GM19238 (cell line): ENCODE measurements at regions not wholly inside any gene's neighbourhood (a gene's known extent, or its start where the extent isn't known, plus 50 kb on each side); places are given as distances from the start of the nearest gene placed in this dataset.
"Not testable (repeated sequence)": the region's sequence is repeated elsewhere in the genome, so short reads cannot be mapped to it uniquely, and the experiment has no call there.

Source experiments
- DNase-seq: peaks from one replicate; pipeline ENCODE4 v3.0.0; 2011; ENCODE audit warnings: low spot score; ENCODE audit not compliant: insufficient read length

DNA sequence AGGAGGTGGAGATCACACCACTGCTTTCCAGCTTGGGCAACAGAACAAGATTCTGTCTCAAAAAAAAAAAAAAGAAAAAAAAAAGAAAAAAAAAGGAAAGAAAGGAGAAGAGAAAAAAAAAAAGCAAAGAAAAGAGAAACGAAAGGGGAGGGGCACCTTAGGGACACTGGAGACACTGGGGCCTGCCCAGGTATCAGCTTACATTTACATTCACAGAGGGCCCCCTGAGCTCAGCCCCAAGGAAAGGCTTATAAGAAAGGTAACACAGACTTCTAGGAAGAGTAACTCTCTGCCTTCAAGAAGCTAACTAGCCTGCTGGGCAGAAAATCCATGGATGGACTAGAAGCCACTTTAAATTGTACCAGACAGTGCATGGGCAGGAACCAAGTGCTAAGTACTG, 108.8 kb downstream of the NPY start:
- no peak for DNase-seq

DNA sequence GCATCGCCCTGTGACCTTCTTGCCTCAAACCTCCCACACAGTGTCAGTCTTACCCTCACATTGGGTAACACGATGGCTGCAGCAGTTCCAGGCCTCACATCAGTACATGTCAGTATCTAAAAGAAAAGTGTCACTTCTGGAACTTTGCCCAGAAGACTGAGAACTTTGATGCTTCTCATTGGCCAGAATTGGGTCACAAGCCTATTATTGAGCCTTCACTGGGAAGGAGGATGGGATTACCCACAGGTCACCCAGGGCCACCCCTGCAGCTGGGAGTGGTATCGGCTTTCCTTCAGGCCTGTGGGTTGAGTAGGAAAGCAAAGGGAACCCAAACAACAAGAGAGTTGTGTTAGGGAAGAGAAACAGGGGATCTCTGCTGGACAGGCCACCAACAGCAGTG, 111.5 kb downstream of the NPY start:
- DNase-seq, result no peak

DNA sequence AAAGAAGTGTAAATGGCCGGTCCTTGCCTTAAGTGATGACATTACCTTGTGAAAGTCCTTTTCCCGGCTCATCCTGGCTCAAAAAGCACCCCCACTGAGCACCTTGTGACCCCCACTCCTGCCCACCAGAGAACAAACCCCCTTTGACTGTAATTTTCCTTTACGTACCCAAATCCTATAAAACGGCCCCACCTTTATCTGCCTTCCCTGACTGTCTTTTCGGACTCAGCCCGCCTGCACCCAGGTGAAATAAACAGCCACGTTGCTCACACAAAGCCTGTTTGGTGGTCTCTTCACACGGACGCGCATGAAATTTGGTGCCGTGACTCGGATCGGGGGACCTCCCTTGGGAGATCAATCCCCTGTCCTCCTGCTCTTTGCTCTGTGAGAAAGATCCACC, 112.4 kb downstream of the NPY start:
- DNase-seq, result not testable (repeated sequence)

DNA sequence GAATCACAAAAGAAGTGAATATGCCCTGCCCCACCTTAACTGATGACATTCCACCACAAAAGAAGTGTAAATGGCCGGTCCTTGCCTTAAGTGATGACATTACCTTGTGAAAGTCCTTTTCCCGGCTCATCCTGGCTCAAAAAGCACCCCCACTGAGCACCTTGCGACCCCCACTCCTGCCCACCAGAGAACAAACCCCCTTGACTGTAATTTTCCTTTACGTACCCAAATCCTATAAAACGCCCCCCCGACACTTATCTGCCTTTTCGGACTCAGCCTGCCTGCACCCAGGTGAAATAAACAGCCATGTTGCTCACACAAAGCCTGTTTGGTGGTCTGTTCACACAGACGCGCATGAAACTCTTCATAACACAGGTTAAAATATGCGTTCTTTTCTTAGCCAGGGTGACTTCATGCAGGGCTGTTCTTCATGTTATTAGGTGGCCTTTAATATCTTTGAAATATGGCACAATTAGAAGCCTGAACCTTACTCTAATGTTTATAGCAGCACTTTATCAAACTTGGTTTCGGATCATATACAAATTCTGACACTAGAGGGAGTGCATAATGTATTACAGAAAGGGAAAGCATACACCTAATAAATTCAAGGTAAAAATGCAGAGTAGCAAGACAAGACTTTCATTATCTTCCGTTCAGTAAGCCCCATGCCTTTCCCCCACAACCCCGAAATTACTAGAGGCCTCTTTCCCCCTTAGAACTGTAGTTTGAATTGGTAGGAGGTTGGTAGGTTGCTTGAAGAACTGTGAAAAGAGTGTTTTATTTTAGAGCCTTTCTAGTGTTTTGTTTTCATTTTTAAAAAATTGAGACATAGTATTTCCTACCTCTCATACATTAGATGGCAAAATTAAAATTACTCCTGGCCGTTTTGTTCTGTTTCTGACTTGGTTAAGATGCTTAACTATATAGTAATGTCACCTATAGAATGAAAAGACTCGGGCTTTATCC, 117.9 kb downstream of the NPY start:
- no peak for DNase-seq

DNA sequence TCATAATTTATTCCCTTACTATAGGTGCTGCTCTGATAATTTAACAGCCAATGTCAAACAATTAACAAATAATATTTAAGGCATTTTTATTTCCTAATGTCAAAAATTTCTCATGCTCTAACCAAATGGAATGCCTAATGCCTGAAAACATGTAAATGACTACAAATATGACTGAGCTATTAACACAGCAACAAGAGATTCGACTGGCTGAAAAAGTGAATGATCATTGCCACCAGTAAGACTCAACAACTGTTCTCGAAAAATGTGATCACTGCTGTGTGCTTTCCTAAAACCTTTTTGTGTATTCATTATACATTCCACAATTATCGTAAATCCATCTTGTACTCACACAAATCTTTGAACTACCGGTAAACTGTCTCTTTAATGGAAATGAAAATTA, 118.7 kb downstream of the NPY start:
- no peak for DNase-seq

DNA sequence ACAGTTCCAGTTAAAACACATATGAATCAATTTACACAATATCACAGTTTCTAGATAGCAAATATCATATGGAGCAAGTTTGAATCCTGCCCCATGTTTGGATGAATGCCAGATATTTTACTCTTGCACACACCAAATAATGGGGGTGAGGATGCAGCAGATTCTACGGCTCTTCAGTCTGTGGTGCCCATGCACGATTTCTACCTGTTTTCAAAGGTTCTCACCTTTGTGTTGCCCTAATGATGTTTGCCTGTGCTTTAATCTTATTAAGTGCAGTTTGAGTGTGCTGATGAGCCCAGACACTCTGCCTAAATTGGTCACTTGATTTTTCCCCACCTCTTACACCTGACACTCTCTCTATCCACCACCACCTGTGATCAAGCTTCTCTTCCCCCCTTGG, 119.6 kb downstream of the NPY start:
- DNase-seq, result no peak

DNA sequence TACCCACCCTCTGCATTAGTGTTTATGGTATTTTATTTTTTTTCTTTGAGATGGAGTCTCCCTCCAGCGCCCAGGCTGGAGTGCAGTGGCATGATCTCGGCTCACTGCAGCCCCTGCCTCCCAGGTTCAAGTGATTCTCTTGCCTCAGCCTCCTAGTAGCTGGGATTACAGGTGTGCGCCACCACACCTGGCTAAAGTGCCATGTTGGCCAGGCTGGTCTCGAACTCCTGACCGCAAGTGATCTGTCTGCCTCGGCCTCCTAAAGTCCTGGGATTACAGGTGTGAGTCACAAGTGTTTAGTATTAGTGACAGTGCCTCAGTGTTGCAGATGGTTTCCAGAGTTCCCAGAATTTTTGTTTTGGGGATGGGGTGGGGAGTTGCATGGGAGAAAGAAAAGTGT, 120.3 kb downstream of the NPY start:
- no peak for DNase-seq

DNA sequence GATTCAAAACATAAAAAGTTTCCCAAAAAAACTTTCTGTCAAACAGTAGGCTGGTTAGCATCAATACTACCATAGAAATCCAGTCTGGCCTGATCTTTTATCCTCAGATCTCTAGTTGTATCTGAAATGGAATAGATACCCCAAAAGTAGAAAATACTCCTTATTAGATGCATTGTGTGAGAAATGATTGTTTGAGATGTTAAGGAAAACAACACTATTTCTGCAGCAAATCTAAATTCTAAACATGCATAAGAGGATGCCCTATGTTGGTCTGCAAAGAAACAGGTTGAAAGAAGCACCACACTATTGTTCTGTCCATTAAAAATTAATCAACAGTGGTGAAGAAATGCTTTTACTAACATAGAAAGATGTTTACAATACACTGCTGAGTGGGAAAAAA, 121.0 kb downstream of the NPY start:
- DNase-seq, result no peak

DNA sequence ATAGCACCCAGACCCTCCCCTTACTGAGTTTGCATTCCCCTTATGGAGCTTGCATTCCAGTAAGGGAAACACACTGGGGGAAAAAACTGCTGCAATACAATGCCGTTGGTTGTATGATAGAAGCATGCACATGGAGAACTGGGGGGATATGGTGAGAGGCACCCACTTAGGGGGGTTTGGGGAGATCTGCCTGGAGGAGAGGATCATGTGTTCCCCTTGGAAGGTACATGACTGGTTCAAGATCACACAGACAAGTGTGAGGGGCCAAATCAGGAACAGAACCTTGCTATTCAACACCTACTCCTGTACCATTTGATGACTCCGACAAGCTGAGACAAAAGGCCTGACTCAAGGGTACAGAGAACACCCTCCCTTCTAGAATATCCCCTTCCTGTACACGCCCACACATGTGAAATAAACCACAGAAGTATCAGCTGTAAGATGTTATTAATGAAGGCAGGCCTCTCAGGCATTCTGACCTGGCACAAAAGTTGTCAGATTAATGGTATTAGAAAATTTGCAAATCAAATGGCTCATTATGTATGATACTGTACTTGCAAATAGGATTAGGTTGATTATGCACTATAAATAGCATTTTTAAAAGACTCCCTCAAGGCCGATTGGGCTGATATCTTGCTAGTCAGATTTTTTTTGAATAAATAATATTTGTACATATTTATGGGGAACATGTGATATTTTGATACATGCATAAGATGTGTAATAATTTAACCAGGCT, 122.2 kb downstream of the NPY start:
- no peak for DNase-seq

DNA sequence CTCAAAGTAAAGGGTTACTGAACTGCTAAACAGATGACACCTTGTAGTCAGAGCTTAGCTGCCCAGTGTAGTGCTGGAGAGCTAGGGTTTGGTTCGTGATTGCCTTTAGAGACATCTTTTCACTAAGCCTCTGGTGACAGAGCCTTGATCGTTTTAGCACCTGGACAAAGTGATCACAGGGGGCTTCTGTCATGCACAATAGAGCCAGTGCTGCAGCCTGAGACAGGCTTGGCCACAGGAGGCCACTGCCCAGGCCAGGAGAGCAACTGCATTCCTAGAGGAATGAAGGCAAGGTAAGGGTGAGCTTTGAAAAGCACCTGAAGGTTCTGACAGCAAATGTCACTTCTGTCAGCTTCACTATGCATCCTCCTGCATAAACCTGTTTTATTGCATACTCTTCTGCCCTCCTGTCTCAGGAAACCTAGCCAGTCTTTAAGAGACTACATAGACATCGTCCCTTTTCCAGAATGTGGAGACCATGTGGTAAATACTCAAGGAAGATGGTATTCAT, 122.9 kb downstream of the NPY start:
- no peak for DNase-seq

DNA sequence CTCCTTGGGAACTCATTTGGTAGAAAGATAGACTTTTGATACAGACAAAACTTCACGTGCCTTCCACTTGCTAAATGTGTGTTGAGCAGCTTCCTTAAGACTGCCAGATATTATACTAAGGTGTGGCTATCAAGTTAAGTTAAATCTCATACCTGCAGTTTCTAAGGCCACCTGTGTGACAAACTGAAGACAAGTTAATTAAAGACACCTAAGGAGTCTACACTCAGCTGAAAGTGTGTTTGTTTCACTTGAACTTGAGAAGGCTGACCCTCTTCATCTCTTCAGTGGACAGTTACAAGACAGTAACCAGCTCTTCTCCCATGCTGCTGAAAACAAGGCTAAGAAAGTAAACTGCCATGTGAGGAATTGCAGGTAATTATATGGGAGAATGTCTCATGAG, 124.0 kb downstream of the NPY start:
- DNase-seq, result no peak

DNA sequence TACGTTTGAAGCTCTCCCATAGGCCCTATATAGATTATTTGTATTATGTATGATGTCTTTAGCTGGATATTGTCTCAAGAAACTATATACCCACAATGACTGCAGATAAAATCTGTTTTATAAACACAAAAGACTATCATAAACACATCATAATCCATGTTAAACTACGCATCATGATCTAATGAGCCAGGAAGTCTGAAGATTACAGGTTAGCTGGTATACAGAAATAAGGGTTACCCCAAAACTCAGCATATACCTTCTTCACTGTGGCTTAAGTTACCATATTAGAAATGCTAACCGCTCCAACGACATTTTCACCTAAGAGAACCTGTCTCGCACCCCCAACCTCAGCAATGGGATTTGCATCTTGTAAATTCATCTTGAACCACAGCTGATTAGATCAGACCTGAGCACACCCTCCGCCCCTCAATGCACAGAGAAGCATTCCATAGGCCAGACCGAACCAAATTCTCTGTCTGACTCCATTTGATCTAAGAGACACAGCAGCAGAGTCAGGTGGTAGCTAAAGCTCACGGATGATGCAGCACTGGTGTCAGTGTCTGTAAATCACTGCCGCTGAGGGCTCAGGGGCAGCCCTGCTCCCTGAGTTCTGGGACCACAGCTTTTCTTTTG, 124.9 kb downstream of the NPY start:
- no peak for DNase-seq

DNA sequence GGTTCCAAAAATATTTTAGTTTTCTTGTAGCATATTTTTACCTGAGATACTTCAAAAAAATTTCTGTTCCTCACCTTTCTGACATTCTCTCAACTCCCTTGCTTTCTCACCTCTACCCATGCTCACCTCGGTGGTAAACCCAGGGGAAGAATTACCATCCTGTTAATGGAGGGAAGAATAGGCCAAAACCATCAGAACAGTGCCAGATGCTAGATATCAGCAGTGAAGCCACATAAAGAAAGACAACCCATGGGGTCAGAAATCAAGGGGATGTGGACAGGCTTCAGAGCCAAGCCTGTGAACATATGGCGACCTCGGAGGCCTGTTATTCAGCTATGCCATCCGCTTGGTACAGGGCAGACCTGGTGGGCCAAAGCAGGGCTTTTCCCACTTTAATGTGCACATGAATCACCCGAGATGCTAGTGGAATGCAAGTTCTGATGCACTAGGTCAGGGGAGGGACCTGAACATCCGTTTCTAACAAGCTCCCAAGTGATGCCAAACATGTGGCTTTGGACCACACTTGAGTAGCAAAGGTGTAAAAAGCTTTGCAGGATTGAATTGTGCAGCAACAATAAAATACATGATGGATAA, 125.5 kb downstream of the NPY start:
- no peak for DNase-seq

DNA sequence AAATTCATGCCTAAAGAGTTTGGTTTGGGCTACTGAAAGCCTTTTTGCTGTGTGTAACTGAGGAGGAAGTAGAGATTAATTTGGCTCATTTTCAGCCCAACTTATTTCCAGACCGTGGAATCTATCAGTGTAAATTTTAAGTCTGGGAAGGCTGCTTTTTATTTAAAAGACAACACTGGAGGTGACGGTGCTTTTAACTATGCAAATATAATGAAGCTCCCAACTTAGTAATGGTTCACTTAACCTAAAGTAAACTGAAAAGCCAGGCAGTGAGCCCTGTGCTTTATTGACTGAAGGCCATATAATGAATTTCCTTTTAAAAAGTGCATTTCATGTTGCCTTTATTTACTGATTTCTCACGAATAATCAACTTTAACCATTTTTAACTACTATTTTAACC, 127.2 kb downstream of the NPY start:
- no peak for DNase-seq

DNA sequence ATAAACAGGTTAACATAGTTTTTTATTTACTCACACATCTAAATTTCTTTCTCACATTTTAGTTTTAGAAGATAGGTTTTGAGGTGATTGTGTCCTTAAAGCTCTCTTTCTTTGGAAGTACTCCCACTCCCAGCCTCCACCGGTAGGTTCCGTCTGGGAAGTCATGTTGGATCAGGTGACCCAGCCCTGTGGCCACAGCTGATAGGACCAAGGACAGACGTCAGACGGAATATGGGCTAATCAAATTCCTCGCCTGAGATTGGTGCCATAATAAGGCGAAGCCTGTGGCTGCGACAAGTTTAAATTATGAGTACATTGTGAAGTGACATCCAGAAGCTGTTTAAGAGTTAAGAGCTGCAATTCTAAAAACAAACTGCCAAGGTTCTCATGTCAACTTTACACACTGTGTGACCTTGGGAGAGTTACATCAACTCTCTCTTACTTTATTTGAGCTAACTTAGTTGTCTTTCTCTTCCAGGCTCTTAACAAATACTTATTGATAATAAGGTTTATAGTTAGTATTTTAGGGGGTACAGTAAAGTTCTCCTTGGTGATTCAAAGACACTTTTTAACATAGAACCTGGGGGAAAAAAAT, 133.6 kb downstream of the NPY start:
- no peak for DNase-seq

DNA sequence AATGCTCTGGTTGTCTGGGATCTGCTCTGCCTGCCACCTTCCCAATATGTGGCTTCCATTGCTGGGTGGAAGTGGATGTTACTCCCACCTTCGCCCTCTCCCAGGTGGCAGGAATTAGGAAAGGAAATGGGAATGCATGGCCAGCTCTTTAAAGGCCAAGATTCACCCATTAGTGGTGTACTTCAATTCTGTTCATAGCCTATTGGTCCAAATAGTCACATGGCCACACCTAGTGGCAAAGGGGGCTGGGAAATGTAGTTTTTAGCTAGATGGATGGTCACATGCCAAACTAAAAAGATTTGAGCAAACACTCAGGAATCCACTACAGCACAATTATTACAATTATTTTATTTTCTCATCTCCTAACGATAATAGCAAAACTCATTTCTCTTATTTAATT, 135.1 kb downstream of the NPY start:
- no peak for DNase-seq

DNA sequence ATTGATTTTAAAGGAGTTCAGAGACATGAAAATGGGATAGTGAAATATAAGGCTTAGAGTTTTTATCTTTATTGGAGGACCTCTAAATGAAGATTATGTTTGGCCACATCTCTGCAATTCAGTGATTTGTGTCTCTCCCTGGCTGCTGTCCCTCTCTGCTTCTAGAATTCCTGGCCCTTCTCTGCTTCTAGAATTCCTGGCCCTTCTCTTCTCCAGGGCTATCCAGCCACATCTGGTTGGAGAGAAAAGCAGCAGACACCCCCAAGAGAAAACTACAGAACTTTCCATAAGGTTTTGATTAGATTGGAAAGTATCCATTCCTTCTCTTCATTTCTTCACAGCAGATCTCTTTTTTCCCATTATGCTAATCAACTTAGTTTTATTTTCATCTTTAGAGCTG, 135.5 kb downstream of the NPY start:
- DNase-seq, result no peak

DNA sequence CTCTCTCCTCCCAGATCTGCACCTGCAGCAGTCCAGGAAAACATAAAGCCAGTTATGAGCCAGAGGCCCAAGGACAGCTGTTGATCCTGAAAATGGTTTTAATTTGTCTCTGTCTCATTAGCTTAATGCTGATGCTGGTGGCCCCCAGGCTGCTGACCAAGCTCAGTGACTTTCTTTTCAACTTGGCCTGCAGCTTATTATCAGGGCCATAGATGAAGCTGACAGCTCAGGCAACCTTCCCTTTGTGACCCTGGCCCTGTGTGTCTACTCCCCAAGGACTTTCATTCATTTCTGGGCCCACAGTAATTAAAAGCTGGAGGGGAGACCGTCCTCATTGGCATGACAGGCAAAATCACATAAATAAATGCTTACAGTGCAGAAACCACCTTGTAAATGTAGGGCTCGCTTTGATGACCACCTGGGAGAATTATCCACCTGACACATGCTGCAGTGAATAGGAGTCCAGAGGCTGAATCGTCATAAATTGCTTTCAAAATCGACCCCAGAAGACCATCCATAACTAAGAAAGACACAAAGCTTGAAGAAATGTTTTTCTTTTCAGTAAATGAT, 138.5 kb downstream of the NPY start:
- no peak for DNase-seq

DNA sequence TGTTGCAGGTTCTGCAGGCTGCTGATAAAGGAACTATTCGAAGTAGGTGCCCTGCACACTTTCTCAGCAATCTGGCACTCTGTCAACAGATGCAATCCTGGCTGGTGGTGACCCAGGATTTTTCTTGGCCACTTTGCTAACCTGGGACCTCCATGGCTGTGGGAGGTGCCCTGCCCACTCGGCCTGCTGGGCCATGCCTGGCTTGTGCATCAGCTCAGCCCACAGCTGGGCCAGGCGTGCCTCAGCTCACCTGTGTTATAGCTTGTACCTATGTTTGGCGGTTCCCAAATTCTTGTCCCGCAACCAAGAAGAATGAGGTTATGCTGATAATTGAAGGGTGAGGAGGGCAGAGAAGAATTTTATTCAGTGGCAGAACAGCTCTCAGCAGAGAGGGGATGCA, 141.7 kb downstream of the NPY start:
- no peak for DNase-seq

DNA sequence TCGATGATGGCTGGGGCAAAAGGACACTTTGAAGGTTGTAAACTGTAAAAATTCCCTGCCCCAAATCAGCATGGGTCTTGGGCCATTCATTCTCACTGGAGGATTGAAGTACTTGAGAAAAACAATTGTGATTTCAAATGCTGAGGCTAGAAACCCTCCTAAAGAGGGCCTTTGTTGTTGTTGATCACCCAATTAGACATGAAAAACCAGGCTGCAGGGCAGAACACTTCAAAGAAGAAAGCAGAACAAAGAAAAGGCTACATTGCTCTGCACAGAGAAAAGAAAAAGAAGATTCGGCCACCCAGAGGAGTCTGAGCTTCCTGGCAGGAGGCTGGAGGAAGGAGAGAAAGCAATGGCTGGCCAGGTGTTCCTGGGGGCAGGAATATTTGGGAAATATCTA, 143.1 kb downstream of the NPY start:
- DNase-seq, result no peak

DNA sequence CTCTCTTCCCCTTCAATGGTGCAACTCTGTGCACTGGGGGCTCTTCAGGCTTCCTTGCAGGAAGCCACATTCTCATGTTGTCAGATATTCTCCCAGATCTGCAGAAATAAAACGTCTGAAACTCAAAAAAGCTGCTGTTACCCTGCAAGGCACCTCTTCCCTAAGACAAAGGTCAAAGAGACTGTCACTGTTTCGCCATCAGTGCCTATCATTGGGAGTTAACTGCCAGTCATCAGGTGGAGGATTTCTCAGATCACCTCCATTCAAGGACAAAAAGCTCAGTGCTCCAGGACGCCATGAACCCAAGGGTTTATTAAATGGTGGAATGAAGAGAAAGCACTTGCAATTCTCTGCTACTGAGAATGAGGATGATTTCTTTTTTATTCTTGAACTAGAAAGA, 144.6 kb upstream of the PALS2 start:
- DNase-seq, result no peak
